Gastroesophageal sphincter (tissue), 3 donors: ENCODE measurements at regions not wholly inside any gene's neighbourhood (a gene's known extent, or its start where the extent isn't known, plus 50 kb on each side); places are given as distances from the start of the nearest gene placed in this dataset.

ENCODE experiments used
- CTCF ChIP-seq, 4 experiments: fragments of 200-600 bp in 2 of 4; fragments of 450-650 bp in 2 of 4; sonication (generic) in 1 of 4; IDR thresholded peaks; one replicate each; pipeline ENCODE4 v1.5.1; 2017 to 2019; ENCODE audit warnings: antibody characterized with exemption in 4 of 4, mild to moderate bottlenecking in 2 of 4, moderate library complexity in 2 of 4
- EP300 ChIP-seq: sonication (generic); formaldehyde crosslinking; IDR thresholded peaks from one replicate; pipeline ENCODE4 v1.6.1; 2017; ENCODE audit warnings: antibody characterized with exemption, mild to moderate bottlenecking
- POLR2A ChIP-seq, 2 donors: fragments of 450-650 bp; IDR thresholded peaks; one replicate each; pipeline ENCODE4 v1.6.1; 2017; ENCODE audit warnings: antibody characterized with exemption in 2 of 2, mild to moderate bottlenecking in 2 of 2, moderate library complexity in 1 of 2
- POLR2AphosphoS5 ChIP-seq: sonication (generic); formaldehyde crosslinking; IDR thresholded peaks from one replicate; pipeline ENCODE4 v1.6.1; 2017; ENCODE audit warnings: antibody characterized with exemption

GRCh38 chrX:115978068-115978467 lies 192.5 kb upstream of the AGTR2 start:
- TF ChIP-seq CTCF (IDR thresholded peaks at IDR 0.05) (no peak), POLR2A (IDR thresholded peaks at IDR 0.05) (no peak), POLR2AphosphoS5 (no peak), EP300 (no peak)
